ENCODE measurements at regions not wholly inside any gene's neighbourhood (a gene's known extent, or its start where the extent isn't known, plus 50 kb on each side); places are given as distances from the start of the nearest gene placed in this dataset.

DNA sequence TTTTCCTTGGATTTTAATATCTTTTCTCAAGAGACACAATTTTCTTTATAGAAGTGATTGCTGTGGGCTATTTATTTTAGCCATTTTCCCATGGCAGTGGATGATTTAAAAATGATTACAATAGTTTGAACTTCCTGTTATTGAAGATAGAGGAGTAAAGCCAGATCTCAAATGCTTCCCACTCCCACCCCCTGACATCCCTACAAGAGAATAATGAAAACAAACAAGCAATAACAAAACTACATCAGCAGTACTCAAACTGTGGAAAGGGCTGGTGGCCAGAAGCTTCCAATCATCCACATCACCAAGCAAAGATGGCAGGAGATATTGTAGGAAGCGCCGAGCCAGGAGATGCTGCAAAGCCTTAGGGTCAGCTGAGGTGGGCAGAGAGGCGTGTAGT is 831.1 kb upstream of the NR2F2 start:
- Histone ChIP-seq H3K27ac (no peak overlapping the region), H3K4me1 (no peaks in the 10 kb centered on the region), H3K4me3 (no peak overlapping the region), H3K9me3 (no peaks in the 10 kb centered on the region), H3K27me3 (no peaks in the 10 kb centered on the region), H3K36me3 (no peaks in the 10 kb centered on the region)
- TF ChIP-seq, protein P1, sequence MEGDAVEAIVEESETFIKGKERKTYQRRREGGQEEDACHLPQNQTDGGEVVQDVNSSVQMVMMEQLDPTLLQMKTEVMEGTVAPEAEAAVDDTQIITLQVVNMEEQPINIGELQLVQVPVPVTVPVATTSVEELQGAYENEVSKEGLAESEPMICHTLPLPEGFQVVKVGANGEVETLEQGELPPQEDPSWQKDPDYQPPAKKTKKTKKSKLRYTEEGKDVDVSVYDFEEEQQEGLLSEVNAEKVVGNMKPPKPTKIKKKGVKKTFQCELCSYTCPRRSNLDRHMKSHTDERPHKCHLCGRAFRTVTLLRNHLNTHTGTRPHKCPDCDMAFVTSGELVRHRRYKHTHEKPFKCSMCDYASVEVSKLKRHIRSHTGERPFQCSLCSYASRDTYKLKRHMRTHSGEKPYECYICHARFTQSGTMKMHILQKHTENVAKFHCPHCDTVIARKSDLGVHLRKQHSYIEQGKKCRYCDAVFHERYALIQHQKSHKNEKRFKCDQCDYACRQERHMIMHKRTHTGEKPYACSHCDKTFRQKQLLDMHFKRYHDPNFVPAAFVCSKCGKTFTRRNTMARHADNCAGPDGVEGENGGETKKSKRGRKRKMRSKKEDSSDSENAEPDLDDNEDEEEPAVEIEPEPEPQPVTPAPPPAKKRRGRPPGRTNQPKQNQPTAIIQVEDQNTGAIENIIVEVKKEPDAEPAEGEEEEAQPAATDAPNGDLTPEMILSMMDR (IDR thresholded peaks at IDR 0.05): no peak
- TF ChIP-seq POLR2A (IDR thresholded peaks at IDR 0.05): no peak
- DNase-seq: no peak
- intact Hi-C loops (cut with DNase I; ENCODE audit: low total_unique reads): no loop called here

- Histone ChIP-seq H3K27me3 (no peaks in the 10 kb centered on the region), H3K4me3 (no peak overlapping the region), H3K4me1 (no peaks in the 10 kb centered on the region), H3K36me3 (no peaks in the 10 kb centered on the region), H3K27ac (no peak overlapping the region), H3K9me3 (no peaks in the 10 kb centered on the region)
- intact Hi-C loops (cut with DNase I; ENCODE audit: low total_unique reads): no loop called here
- no peak for TF ChIP-seq POLR2A (IDR thresholded peaks at IDR 0.05)
- TF ChIP-seq, protein P1 (IDR thresholded peaks at IDR 0.05): no peak
- no peak for DNase-seq
Measured at GRCh38 chr15:95501865-95502264, 828.6 kb upstream of the NR2F2 start.

DNA sequence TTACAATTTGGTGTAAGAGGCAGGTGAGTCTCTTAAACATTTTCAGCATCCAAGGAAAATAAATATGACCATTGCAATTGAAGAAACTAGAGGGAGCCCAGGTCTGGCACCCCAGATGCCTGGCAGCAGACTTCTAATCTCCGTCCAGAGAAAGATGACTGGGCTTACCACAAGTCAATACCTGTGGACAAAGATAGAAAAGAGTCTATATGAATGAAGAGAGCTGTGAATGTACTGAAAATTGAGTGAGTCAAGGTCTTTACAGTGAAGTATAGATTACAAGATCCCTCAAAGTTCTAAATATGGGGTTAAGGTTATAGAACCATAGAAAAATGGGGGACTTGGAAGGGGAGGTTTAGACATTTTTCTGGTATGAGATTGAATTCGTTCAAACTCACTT is 827.4 kb upstream of the NR2F2 start:
- DNase-seq: no peak
- no peaks in the 10 kb centered on the region for H3K36me3 ChIP-seq
- no peaks in the 10 kb centered on the region for H3K4me1 ChIP-seq
- H3K27me3 ChIP-seq: no peaks in the 10 kb centered on the region
- H3K4me3 ChIP-seq: no peak overlapping the region
- H3K27ac ChIP-seq: no peak overlapping the region
- no peaks in the 10 kb centered on the region for H3K9me3 ChIP-seq
- no peak for TF ChIP-seq POLR2A (IDR thresholded peaks at IDR 0.05)
- TF ChIP-seq, protein P1 (IDR thresholded peaks at IDR 0.05): no peak
- intact Hi-C loops (cut with DNase I; ENCODE audit: low total_unique reads): no loop called here

DNA sequence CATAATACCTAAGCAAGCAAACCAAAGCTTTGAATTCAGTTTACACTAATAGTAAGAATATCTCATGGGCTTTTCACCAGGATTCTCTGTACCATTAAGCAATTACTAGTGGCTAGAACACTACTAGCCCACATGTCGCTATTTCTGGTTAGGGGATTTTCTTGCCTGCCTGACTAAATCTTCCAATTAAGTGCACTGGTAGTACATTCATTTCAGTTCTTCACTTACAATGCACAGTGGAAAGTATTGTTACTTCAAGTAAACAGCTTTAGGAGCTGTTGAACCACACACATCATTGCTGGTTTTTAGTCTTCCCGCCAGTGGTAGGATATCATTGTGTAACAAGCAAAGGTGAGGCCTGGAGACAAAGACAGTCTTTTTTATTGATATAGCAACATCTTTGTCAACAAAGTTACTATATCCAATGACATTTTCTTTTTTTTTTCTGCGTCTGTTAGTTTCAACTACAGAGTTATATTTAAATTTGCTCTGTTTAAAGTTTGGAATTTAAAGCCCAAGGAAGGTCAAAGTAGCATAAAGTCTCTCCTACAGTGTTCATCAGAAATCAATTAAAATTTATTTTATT is 826.8 kb upstream of the NR2F2 start:
- Histone ChIP-seq H3K4me3 (no peak overlapping the region), H3K27ac (no peak overlapping the region), H3K27me3 (no peaks in the 10 kb centered on the region), H3K9me3 (no peaks in the 10 kb centered on the region), H3K4me1 (no peaks in the 10 kb centered on the region), H3K36me3 (no peaks in the 10 kb centered on the region)
- no peak for TF ChIP-seq POLR2A (IDR thresholded peaks at IDR 0.05)
- TF ChIP-seq, protein P1 (IDR thresholded peaks at IDR 0.05): no peak
- DNase-seq: no peak
- intact Hi-C loops (cut with DNase I; ENCODE audit: low total_unique reads): no loop called here

- TF ChIP-seq POLR2A (IDR thresholded peaks at IDR 0.05): no peak
- TF ChIP-seq, protein P1 (IDR thresholded peaks at IDR 0.05): no peak
Measured at GRCh38 chr15:95511671-95512070, 818.8 kb upstream of the NR2F2 start.

More at GRCh38 chr15:95511671-95512070, 818.8 kb upstream of the NR2F2 start:
- no peak overlapping the region for H3K4me3 ChIP-seq
- no peaks in the 10 kb centered on the region for H3K27me3 ChIP-seq
- no peak for DNase-seq
- no peaks in the 10 kb centered on the region for H3K36me3 ChIP-seq
- intact Hi-C loops (cut with DNase I; ENCODE audit: low total_unique reads): no loop called here
- H3K9me3 ChIP-seq: no peaks in the 10 kb centered on the region
- no peak overlapping the region for H3K27ac ChIP-seq
- no peaks in the 10 kb centered on the region for H3K4me1 ChIP-seq

All from uterus (tissue), 3 donors.